ENCODE measurements at regions not wholly inside any gene's neighbourhood (a gene's known extent, or its start where the extent isn't known, plus 50 kb on each side); places are given as distances from the start of the nearest gene placed in this dataset.

DNA sequence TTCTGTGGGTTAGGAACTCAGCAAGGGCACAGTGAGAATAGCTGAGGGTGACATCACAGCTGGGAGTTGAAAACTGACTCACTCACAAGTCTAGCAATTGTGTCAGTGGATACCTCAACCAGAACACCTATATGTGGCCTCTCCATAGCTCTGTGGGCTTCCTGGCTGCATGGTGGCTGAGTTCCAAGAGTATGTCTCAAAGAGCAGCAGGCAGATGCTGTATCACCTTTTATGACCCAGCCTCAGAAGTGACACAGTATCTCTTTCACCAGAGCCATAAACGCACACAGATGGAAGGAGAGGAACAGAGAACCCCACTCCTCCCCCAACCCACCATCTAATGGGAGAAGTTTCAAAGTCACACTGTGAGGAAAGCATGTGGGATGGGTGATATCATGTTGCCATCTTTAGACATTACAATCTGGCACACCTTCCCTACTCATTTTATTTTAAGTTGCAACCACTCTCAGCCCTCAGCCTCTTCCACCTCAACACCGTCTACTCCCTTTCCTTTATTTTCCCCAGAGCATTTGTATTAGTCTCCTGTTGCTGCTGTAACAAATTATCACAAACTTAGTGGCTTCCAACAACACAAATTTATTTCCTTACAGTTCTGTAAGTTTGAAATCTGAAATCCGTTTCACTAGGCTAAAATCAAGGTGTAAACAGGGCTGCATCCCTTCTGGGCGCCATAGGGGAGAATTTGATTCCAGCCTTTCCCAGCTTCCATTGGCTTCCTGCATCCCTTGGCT, 134.6 kb upstream of the SPATS2L start:
- TF ChIP-seq, protein P1, sequence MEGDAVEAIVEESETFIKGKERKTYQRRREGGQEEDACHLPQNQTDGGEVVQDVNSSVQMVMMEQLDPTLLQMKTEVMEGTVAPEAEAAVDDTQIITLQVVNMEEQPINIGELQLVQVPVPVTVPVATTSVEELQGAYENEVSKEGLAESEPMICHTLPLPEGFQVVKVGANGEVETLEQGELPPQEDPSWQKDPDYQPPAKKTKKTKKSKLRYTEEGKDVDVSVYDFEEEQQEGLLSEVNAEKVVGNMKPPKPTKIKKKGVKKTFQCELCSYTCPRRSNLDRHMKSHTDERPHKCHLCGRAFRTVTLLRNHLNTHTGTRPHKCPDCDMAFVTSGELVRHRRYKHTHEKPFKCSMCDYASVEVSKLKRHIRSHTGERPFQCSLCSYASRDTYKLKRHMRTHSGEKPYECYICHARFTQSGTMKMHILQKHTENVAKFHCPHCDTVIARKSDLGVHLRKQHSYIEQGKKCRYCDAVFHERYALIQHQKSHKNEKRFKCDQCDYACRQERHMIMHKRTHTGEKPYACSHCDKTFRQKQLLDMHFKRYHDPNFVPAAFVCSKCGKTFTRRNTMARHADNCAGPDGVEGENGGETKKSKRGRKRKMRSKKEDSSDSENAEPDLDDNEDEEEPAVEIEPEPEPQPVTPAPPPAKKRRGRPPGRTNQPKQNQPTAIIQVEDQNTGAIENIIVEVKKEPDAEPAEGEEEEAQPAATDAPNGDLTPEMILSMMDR (IDR thresholded peaks at IDR 0.05; ENCODE audit: insufficient read depth, low read depth, low read length) = no peak
- no peak for DNase-seq (ENCODE audit: low read depth)
- Histone ChIP-seq H3K4me3 (ENCODE audit: low read depth, low read length) (no peak overlapping the region), H3K36me3 (ENCODE audit: control insufficient read depth, insufficient read depth, low read length) (no peaks in the 10 kb centered on the region), H3K27me3 (ENCODE audit: control insufficient read depth, insufficient read depth, low read length) (no peaks in the 10 kb centered on the region)
- ChIA-PET POLR2A (no interaction called here), CTCF (interaction anchor here (1.3 kb wide), 1 partner anchor 134 kb away, joined by 3 read pairs; the partner anchor contains the start of gene SPATS2L)

DNA sequence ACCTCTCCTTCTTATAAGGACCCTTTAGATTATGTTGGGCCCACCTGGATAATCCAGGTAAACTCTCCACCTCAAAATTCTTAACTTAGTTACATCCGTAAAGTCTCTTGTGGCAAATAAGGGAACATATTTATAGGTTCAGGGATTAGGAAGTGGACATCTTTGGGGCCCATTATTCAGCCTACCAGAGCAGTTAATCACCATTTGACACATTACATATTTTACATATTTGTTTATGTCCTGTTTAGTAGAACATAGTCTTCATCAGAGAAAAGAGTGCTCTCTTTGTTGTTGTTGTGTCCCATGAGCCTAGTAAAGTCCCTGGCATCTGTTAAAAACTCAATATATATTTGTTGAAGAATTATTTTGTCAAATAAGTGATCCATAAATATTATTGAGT, 134.0 kb upstream of the SPATS2L start:
- ChIA-PET POLR2A (no interaction called here), CTCF (no interaction called here)

DNA sequence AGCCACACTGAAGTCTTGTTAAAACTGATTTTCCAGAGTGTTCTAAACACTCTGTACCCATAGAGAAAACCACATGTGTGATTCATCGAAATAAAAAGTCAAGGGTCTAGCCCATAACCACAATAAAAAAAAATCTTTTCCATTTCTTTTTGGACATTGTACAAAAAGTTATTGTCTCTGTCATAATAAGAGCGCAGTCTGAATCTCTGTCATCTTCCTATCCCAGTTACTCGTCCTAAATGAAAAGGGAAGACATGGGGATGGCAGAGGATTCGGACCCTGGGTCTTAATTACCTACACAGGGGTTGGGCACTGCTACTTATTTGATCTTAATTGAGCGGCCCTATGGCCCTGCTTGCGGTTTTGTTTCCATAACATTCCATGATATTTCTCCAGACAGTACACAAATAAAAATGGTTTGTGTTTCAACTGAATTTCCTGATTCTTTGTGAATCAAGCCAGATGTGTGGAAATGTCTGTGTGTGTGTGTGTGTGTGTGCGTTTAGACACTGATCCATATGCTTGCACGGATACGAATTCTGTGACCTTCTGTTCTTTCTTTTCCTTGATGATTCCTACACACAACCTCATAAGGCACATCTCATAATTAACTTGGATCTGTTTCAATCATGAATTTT, 133.4 kb upstream of the SPATS2L start:
- Histone ChIP-seq H3K27me3 (ENCODE audit: control insufficient read depth, insufficient read depth, low read length) (no peaks in the 10 kb centered on the region), H3K4me3 (ENCODE audit: low read depth, low read length) (no peak overlapping the region), H3K36me3 (ENCODE audit: control insufficient read depth, insufficient read depth, low read length) (no peaks in the 10 kb centered on the region)
- POLR2A ChIA-PET = no interaction called here
- DNase-seq (ENCODE audit: low read depth) = peak; percentile 73
- TF ChIP-seq, protein P1 (IDR thresholded peaks at IDR 0.05; ENCODE audit: insufficient read depth, low read depth, low read length) = no peak
- CTCF ChIA-PET = interaction anchor here (1.2 kb wide), 1 partner anchor 79 kb away, joined by 3 read pairs; no protein-coding TSS in a partner anchor

More for the DNA sequence above, 134.0 kb upstream of the SPATS2L start:
- Histone ChIP-seq H3K4me3 (ENCODE audit: low read depth, low read length) (no peak overlapping the region), H3K36me3 (ENCODE audit: control insufficient read depth, insufficient read depth, low read length) (no peaks in the 10 kb centered on the region), H3K27me3 (ENCODE audit: control insufficient read depth, insufficient read depth, low read length) (no peaks in the 10 kb centered on the region)
- TF ChIP-seq, protein P1 (IDR thresholded peaks at IDR 0.05; ENCODE audit: insufficient read depth, low read depth, low read length) = no peak
- no peak for DNase-seq (ENCODE audit: low read depth)

DNA sequence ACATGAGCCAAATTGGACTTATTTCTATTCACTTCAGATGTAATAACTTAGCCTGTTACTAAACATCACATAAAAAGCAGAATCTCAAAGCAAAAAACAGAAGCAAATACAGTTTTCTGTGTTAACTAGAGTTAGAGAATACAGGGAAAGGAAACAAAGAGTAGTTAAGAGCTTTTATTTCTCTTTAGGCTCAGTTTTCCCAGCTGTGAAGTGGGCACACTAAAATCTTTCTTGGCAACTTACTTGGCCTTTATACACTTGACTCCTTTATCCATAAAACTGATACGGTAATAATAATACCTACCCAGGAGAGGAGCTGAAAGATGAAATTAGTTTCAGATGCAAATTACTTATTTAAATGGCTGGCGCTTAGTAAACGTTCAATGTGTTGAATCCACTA, 132.8 kb upstream of the SPATS2L start:
- ChIA-PET POLR2A (no interaction called here), CTCF (interaction anchor here (1.2 kb wide), 1 partner anchor 78 kb away, joined by 3 read pairs; no protein-coding TSS in a partner anchor)
- H3K27me3 ChIP-seq (ENCODE audit: control insufficient read depth, insufficient read depth, low read length) = no peaks in the 10 kb centered on the region
- no peaks in the 10 kb centered on the region for H3K36me3 ChIP-seq (ENCODE audit: control insufficient read depth, insufficient read depth, low read length)
- TF ChIP-seq, protein P1 (IDR thresholded peaks at IDR 0.05; ENCODE audit: insufficient read depth, low read depth, low read length) = no peak
- no peak overlapping the region for H3K4me3 ChIP-seq (ENCODE audit: low read depth, low read length)
- DNase-seq (ENCODE audit: low read depth) = no peak

DNA sequence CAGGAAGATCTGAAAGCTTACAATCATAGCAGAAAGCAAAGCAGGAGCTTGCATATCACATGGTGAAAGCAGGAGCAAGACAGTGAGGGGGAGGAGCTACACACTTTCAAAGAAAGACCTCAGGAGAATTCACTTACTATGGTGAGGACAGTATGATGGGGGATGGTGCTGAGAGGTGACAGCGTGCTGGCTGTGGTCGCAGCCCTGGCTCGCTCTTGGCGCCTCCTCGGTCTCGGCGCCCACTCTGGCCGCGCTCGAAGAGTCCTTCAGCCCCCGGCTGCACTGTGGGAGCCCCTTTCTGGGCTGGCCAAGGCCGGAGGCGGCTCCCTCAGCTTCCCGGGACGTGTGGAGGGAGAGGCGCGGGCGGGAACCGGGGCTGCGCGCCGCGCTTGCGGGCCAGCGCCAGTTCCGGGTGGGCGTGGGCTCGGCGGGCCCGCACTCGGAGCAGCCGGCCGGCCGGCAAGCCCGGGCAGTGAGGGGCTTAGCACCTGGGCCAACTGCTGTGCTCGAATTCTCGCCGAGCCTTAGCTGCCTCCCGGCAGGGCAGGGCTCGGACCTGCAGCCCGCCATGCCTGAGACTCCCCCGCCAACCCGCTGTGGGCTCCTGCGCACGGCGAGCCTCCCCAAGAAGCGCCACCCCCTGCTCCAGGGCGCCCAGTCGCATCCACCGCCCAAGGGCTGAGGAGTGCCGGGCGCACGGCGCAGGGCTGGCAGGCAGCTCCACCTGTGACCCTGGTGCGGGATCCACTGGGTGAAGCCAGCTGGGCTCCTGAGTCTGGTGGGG, 131.9 kb upstream of the SPATS2L start:
- TF ChIP-seq, protein P1 (IDR thresholded peaks at IDR 0.05; ENCODE audit: insufficient read depth, low read depth, low read length) = no peak
- H3K4me3 ChIP-seq (ENCODE audit: low read depth, low read length) = no peak overlapping the region
- ChIA-PET CTCF (interaction anchor here (0.6 to 1.2 kb wide), 2 partner anchors 70 to 77 kb away, joined by 3 read pairs; no protein-coding TSS in a partner anchor), POLR2A (no interaction called here)
- no peaks in the 10 kb centered on the region for H3K36me3 ChIP-seq (ENCODE audit: control insufficient read depth, insufficient read depth, low read length)
- H3K27me3 ChIP-seq (ENCODE audit: control insufficient read depth, insufficient read depth, low read length) = no peaks in the 10 kb centered on the region
- DNase-seq (ENCODE audit: low read depth) = no peak
